ENCODE measurements at regions not wholly inside any gene's neighbourhood (a gene's known extent, or its start where the extent isn't known, plus 50 kb on each side); places are given as distances from the start of the nearest gene placed in this dataset.

DNA sequence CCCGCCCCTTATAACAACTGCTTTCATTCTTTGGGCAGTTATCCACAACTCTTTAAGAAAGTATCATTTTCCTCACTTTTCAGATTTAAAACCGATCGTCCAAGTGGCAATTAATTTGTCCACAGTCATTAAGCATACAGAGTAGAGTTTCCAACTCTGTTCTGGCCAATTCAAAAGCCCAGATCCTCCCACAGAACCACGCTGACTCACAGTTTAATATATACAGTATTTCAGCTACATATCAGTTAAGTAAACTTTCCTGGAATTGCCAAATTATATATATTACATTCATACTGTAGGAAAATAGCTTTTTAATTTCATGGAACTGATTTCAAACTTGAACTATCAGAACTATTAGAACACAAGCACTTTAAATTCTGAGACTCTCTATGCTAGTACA, 163.8 kb upstream of the ESRRG start:
- Histone ChIP-seq H4K5ac (ENCODE audit: low read depth, low read length) (no peak overlapping the region), H2AFZ (replicated peaks; ENCODE audit: low read length, poor library complexity) (no peak overlapping the region), H2AK5ac (ENCODE audit: low read depth, low read length) (no peak overlapping the region), H3K9me1 (ENCODE audit: insufficient read depth, low read length) (no peaks in the 10 kb centered on the region), H3K18ac (ENCODE audit: low read depth, low read length) (peak overlapping the region; percentile 44; the same call in 1 of the 2 replicates), H3K36me3 (ENCODE audit: control insufficient read depth, insufficient read depth, low read length) (no peaks in the 10 kb centered on the region), H3K56ac (ENCODE audit: extremely low read depth, insufficient read depth, low read length) (no peak overlapping the region), H3K27ac (ENCODE audit: insufficient read depth, low read length) (peak overlapping the region; percentile 69; the same call in 1 of the 2 replicates), H2AK9ac (replicated peaks; ENCODE audit: low read depth, low read length, poor library complexity) (no peak overlapping the region), H3K4me1 (ENCODE audit: control insufficient read depth, insufficient read depth, low read length) (peaks cover 2% of the 10 kb centered on the region; the same call in 1 of the 2 replicates), H2BK120ac (ENCODE audit: low read depth, low read length) (no peak overlapping the region), H3K9me3 (ENCODE audit: control insufficient read depth, insufficient read depth, low read length) (no peaks in the 10 kb centered on the region), H3K27me3 (ENCODE audit: control insufficient read depth, insufficient read depth, low read length) (no peaks in the 10 kb centered on the region), H3K4me3 (ENCODE audit: insufficient read depth, low read depth, low read length) (no peak overlapping the region), H3K79me1 (ENCODE audit: low read depth in 1 of 2, low read length in 2 of 2) (no peaks in the 10 kb centered on the region), H4K8ac (ENCODE audit: low read depth in 2 of 2, low read length in 2 of 2) (no peak overlapping the region), H2BK15ac (ENCODE audit: low read depth, low read length) (no peak overlapping the region), H4K20me1 (ENCODE audit: insufficient read depth, low read length) (no peaks in the 10 kb centered on the region), H3K23ac (ENCODE audit: low read depth, low read length) (no peak overlapping the region), H2BK5ac (ENCODE audit: low read depth, low read length, poor library complexity, severe bottlenecking) (peak overlapping the region; percentile 17), H2BK20ac (ENCODE audit: low read depth, low read length) (no peak overlapping the region), H3K4ac (ENCODE audit: low read depth, low read length) (no peak overlapping the region), H3K9ac (ENCODE audit: low read depth, low read length) (no peak overlapping the region), H3K4me2 (ENCODE audit: low read depth, low read length) (peak overlapping the region; percentile 66), H4K91ac (ENCODE audit: insufficient read depth, low read depth, low read length) (no peak overlapping the region), H3K14ac (replicated peaks; ENCODE audit: low read depth, low read length) (no peak overlapping the region)
- peak; percentile 93 for ATAC-seq (ENCODE audit: low read depth)
- DNase-seq: peak; percentile 64
- in situ Hi-C loops (cut with MboI; ENCODE audit: low sequenced_read_pairs) (no loop called here), intact Hi-C loops (cut with micrococcal nuclease) (no loop called here), dilution Hi-C loops (cut with HindIII; ENCODE audit: low sequenced_read_pairs, unreplicated experiment) (no loop called here)
- CTCF ChIA-PET: interaction anchor here (0.6 kb wide), 1 partner anchor 206 kb away, joined by 3 read pairs; no protein-coding TSS in a partner anchor
- WGBS, 2 experiments (ENCODE audit: extremely low coverage in 2 of 2, insufficient read length in 1 of 2): 0% methylated on average over 2 of the region's 4 CpGs; no CpG with 5 or more reads in 1 of the 2 experiments
- POLR2A ChIA-PET (ENCODE audit: unreplicated experiment): interaction anchor here (0.5 kb wide), 1 partner anchor 78 kb away, joined by 6 read pairs; no protein-coding TSS in a partner anchor
- BruUV-seq (replicated peaks): no TSS peak
- TF ChIP-seq MAFK (IDR thresholded peaks at IDR 0.05; ENCODE audit: low read depth, low read length) (no peak), MAZ (IDR thresholded peaks at IDR 0.05; ENCODE audit: borderline replicate concordance, low read depth, low read length) (no peak), CHD1 (IDR thresholded peaks at IDR 0.05; ENCODE audit: low read depth, low read length) (no peak), FOS (IDR thresholded peaks at IDR 0.05; ENCODE audit: low read depth, low read length) (no peak), RFX5 (IDR thresholded peaks at IDR 0.05; ENCODE audit: low read depth, low read length) (no peak), NFE2L2 (IDR thresholded peaks at IDR 0.05; ENCODE audit: low read depth, low read length) (no peak), CEBPB (IDR thresholded peaks at IDR 0.05; ENCODE audit: low read depth, low read length) (no peak), POLR2A (IDR thresholded peaks at IDR 0.05; ENCODE audit: low read depth, low read length) (no peak), RCOR1 (IDR thresholded peaks at IDR 0.05; ENCODE audit: insufficient replicate concordance, low read length) (no peak), CTCF (conservative IDR thresholded peaks at IDR 0.05; ENCODE audit: low read depth, low read length) (no peak), MXI1 (IDR thresholded peaks at IDR 0.05; ENCODE audit: borderline replicate concordance, low read depth, low read length) (no peak)
- TF ChIP-seq, protein P1, sequence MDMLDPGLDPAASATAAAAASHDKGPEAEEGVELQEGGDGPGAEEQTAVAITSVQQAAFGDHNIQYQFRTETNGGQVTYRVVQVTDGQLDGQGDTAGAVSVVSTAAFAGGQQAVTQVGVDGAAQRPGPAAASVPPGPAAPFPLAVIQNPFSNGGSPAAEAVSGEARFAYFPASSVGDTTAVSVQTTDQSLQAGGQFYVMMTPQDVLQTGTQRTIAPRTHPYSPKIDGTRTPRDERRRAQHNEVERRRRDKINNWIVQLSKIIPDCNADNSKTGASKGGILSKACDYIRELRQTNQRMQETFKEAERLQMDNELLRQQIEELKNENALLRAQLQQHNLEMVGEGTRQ (IDR thresholded peaks at IDR 0.05; ENCODE audit: low read depth, low read length): no peak
- TF ChIP-seq, protein P2, sequence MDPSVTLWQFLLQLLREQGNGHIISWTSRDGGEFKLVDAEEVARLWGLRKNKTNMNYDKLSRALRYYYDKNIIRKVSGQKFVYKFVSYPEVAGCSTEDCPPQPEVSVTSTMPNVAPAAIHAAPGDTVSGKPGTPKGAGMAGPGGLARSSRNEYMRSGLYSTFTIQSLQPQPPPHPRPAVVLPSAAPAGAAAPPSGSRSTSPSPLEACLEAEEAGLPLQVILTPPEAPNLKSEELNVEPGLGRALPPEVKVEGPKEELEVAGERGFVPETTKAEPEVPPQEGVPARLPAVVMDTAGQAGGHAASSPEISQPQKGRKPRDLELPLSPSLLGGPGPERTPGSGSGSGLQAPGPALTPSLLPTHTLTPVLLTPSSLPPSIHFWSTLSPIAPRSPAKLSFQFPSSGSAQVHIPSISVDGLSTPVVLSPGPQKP (IDR thresholded peaks at IDR 0.05; ENCODE audit: borderline replicate concordance, low read depth, low read length): no peak

Data from IMR-90 (cell line).